GM12878 (cell line): ENCODE measurements at regions not wholly inside any gene's neighbourhood (a gene's known extent, or its start where the extent isn't known, plus 50 kb on each side); places are given as distances from the start of the nearest gene placed in this dataset.

Experiments
- ATAC-seq: fragments of 200-7000 bp; cut with Tn5 transposase; 3 replicates; pipeline ENCODE4 v1.9.1; 2020; ENCODE audit warnings: mild to moderate bottlenecking, moderate library complexity
- BruUV-seq: library from RNA; stranded (reverse); fragments of 400-500 nt; replicated peaks from 2 replicates; lab custom pipeline; 2021; lab: Mats Ljungman, UMichigan
- CTCF ChIA-PET: fragments of 300-600 bp; sonication (Branson Sonifier 250); formaldehyde crosslinking; extraction: SDS; loops from one replicate; lab custom pipeline; 2021; ENCODE audit warnings: inconsistent platforms; lab: Yijun Ruan, JAX
- POLR2A ChIA-PET: fragments of 350-600 bp; formaldehyde crosslinking; extraction: SDS; loops from one replicate; lab custom pipeline; 2021; ENCODE audit warnings: inconsistent platforms; lab: Charles Lee
- RAD21 ChIA-PET: fragments of 300-600 bp; sonication (Branson Sonifier 250); formaldehyde crosslinking; loops from one replicate; lab custom pipeline; 2023; ENCODE audit warnings: antibody characterized with exemption; ENCODE audit not compliant: unreplicated experiment; lab: Charles Lee
- SMC1A ChIA-PET: fragments of 300-600 bp; sonication (Branson Sonifier 250); formaldehyde crosslinking; loops from one replicate; lab custom pipeline; 2023; ENCODE audit not compliant: unreplicated experiment, uncharacterized antibody; lab: Charles Lee
- DNase-seq: peaks from one replicate; pipeline ENCODE4 v3.0.0-alpha.2; 2011; ENCODE audit warnings: low read depth, low spot score
- FAIRE-seq: peaks from 3 replicates; lab custom pipeline; 2011; peaks lifted over from hg19 to GRCh38; lab: Jason Lieb, UNC
- H2AFZ ChIP-seq: 2 replicates; pipeline ENCODE4 v1.6.0; 2011; ENCODE audit warnings: low read depth, low read length, control low read depth; ENCODE audit not compliant: control insufficient read depth
- H3K27ac ChIP-seq: 2 replicates; pipeline ENCODE4 v1.5.1; 2011; ENCODE audit warnings: control low read depth; ENCODE audit not compliant: control insufficient read depth, insufficient read depth
- H3K27me3 ChIP-seq, 2 experiments: replicated peaks in 1 of 2; 2 replicates each; pipeline versions ENCODE4 v1.6.0 to v1.6.1; 2011; ENCODE audit warnings: low read length in 1 of 2; ENCODE audit not compliant: control insufficient read depth in 2 of 2, insufficient read depth in 2 of 2
- H3K36me3 ChIP-seq, 2 experiments: 2 replicates each; pipeline ENCODE4 v1.5.1; 2011; ENCODE audit warnings: low read length in 1 of 2; ENCODE audit not compliant: control insufficient read depth in 2 of 2, insufficient read depth in 2 of 2
- H3K4me1 ChIP-seq: 2 replicates; pipeline ENCODE4 v1.6.1; 2011; ENCODE audit warnings: mild to moderate bottlenecking, low read length, moderate library complexity, mixed read lengths; ENCODE audit not compliant: control insufficient read depth, insufficient read depth
- H3K4me2 ChIP-seq: 2 replicates; pipeline ENCODE4 v1.6.0; 2011; ENCODE audit warnings: control low read depth; ENCODE audit not compliant: control insufficient read depth, insufficient read depth
- H3K4me3 ChIP-seq: fragments of 200-600 bp; sonication (generic); 2 replicates; pipeline ENCODE4 v1.5.1; 2016
- H3K79me2 ChIP-seq: 2 replicates; pipeline ENCODE4 v1.6.0; 2011; ENCODE audit warnings: low read length; ENCODE audit not compliant: control insufficient read depth, insufficient read depth
- H3K9ac ChIP-seq: 2 replicates; pipeline ENCODE4 v1.8.0; 2011; ENCODE audit warnings: low read length, control low read depth, mixed read lengths; ENCODE audit not compliant: control insufficient read depth, insufficient read depth
- H3K9me3 ChIP-seq: replicated peaks from 3 replicates; pipeline ENCODE4 v1.5.1; 2011; ENCODE audit warnings: mild to moderate bottlenecking, low read length; ENCODE audit not compliant: control insufficient read depth, insufficient read depth
- H4K20me1 ChIP-seq: 2 replicates; pipeline ENCODE4 v1.6.0; 2011; ENCODE audit not compliant: control insufficient read depth, insufficient read depth
- ATF7 ChIP-seq: fragments of 450-650 bp; IDR thresholded peaks from 2 replicates; pipeline ENCODE4 v1.6.1; 2016; ENCODE audit warnings: low read depth, mild to moderate bottlenecking
- BACH1 ChIP-seq: fragments of 450-650 bp; IDR thresholded peaks from 2 replicates; pipeline ENCODE4 v1.6.1; 2017; ENCODE audit warnings: mild to moderate bottlenecking, borderline replicate concordance
- CHD2 ChIP-seq: IDR thresholded peaks from 2 replicates; pipeline ENCODE4 v1.6.1; 2011; ENCODE audit warnings: low read depth, low read length, improper control_type of control experiment, borderline replicate concordance
- EED ChIP-seq: sonication (generic); IDR thresholded peaks from 2 replicates; pipeline ENCODE4 v1.6.1; 2016; ENCODE audit warnings: antibody characterized with exemption, low read depth
- MXI1 ChIP-seq: fragments of 150-350 bp; IDR thresholded peaks from 2 replicates; pipeline ENCODE4 v1.6.1; 2011; ENCODE audit warnings: low read depth, mild to moderate bottlenecking, inconsistent platforms, low read length, improper control_type of control experiment
- NFIC ChIP-seq: IDR thresholded peaks from 2 replicates; pipeline ENCODE4 v1.6.1; 2012; ENCODE audit warnings: low read depth, mild to moderate bottlenecking, inconsistent platforms, low read length, moderate library complexity
- PAX8 ChIP-seq: fragments of 450-650 bp; IDR thresholded peaks from 2 replicates; pipeline ENCODE4 v1.6.1; 2017; ENCODE audit warnings: mild to moderate bottlenecking, moderate library complexity
- RCOR1 ChIP-seq: conservative IDR thresholded peaks from 2 replicates; pipeline ENCODE4 v1.6.1; 2012; ENCODE audit warnings: low read depth, low read length, improper control_type of control experiment
- SPI1 ChIP-seq: IDR thresholded peaks from 2 replicates; pipeline ENCODE4 v1.6.1; 2011; ENCODE audit warnings: low read depth, mild to moderate bottlenecking, low read length, moderate library complexity, borderline replicate concordance; ENCODE audit not compliant: insufficient read depth
- WGBS: methylation state at CpG from one replicate; pipeline ENCODE4 v1.1.6; 2016; ENCODE audit warnings: low lambda C conversion rate; ENCODE audit not compliant: insufficient replicate concordance, insufficient coverage; ENCODE audit errors: missing lambda C conversion rate; 5-methylcytosine and 5-hydroxymethylcytosine counted together
- in situ Hi-C: fragments of 300-500 bp; cut with MboI; formaldehyde crosslinking; loops from 9 replicates; pipeline ENCODE4 v1.14.3; 2018; ENCODE audit warnings: mixed read lengths
- intact Hi-C: fragments of 100-400 bp; cut with micrococcal nuclease; formaldehyde crosslinking; loops from one replicate; pipeline ENCODE4 v1.14.2; 2022; ENCODE audit not compliant: unreplicated experiment
- TF ChIP-seq, protein P1 (sequence below): IDR thresholded peaks from 2 replicates; pipeline ENCODE4 v1.6.1; 2012; ENCODE audit warnings: improper control_type of control experiment, low read depth, low read length; ENCODE audit not compliant: insufficient replicate concordance
- TF ChIP-seq, protein P2 (sequence below): IDR thresholded peaks from 2 replicates; pipeline ENCODE4 v1.6.1; 2011; ENCODE audit warnings: borderline replicate concordance, low read depth, mild to moderate bottlenecking, moderate library complexity, low read length; ENCODE audit not compliant: insufficient read depth, poor library complexity, severe bottlenecking

DNA sequence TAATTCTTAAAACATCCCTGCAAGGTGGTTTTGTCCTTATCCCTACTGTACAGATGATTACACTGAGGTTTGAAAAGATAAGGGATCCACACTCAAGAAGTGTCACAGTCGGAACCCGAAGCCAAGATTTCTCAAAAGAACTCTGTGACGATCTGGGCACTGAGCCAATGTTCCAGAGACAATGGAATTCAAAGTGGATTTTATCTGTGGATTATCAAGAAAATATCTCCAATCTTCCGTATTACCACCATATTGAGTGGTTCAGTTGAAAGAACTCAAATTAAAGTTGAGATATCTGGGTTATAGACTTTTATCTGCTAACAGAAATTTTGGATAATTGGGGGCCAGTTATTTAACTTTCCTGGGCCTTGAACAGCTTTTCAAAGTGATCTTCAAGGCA is 100.0 kb upstream of the GRAMD1B start (continued):
- TF ChIP-seq BACH1, result no peak
- TF ChIP-seq RCOR1, result no peak
- TF ChIP-seq, all 136 proteins: peak for 0

DNA sequence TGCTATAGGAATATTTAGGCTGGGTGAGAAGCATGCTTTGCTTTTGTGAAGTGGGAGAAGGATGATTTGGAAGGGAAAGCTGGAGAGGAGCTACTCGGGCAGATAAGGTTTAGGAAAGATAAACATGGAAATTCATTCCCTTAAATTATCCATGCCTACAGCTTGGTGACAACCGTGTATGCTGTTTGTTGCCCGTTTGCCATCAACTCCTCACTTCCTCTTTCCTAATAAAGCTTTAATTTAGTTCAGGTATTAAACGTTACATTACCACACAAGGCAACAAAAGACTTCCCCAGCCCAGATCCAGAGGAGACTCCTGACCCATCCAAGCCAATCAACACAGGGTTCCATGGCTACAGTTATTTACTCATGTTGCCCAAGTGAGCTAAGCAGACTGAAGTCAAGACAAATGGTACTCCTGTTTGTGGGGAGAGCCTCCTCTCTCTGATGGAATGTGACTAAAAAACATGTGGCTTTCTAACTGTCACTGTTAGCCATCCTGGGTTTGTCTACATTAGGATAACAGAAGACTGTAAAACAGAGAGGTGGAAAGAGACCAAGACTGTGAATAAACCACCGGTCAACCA is 101.7 kb upstream of the GRAMD1B start:
- Histone ChIP-seq H3K4me3 (no peak overlapping the region), H3K27ac (no peak overlapping the region), H3K79me2 (no peaks in the 10 kb centered on the region), H3K9ac (no peak overlapping the region), H3K9me3 (no peaks in the 10 kb centered on the region), H3K4me1 (no peaks in the 10 kb centered on the region), H3K36me3 (no peaks in the 10 kb centered on the region), H3K27me3 (no peaks in the 10 kb centered on the region), H2AFZ (peak overlapping the region; percentile 49), H3K4me2 (no peak overlapping the region), H4K20me1 (no peaks in the 10 kb centered on the region)
- ATAC-seq (peak; percentile 48), DNase-seq (no peak), FAIRE-seq (no peak)
- intact Hi-C loops (no loop called here), in situ Hi-C loops (no loop called here)
- WGBS, result 26% methylated on average over 5 of the region's 5 CpGs
- BruUV-seq, result no TSS peak
- ChIA-PET RAD21 (interaction anchor here (0.5 to 1.5 kb wide), 3 partner anchors 10 to 414 kb away, joined by 3 to 5 read pairs (median 5); no protein-coding TSS in a partner anchor), POLR2A (interaction anchor here (1.0 kb wide), 1 partner anchor 11 kb away, joined by 5 read pairs; no protein-coding TSS in a partner anchor), SMC1A (interaction anchor here (0.9 to 1.8 kb wide), 6 partner anchors 13 to 67 kb away, joined by 3 to 4 read pairs (median 3); no protein-coding TSS in a partner anchor), CTCF (interaction anchor here (0.7 to 2.7 kb wide), 6 partner anchors 8 to 249 kb away, joined by 3 to 8 read pairs (median 4); no protein-coding TSS in a partner anchor)
- TF ChIP-seq, protein P1, sequence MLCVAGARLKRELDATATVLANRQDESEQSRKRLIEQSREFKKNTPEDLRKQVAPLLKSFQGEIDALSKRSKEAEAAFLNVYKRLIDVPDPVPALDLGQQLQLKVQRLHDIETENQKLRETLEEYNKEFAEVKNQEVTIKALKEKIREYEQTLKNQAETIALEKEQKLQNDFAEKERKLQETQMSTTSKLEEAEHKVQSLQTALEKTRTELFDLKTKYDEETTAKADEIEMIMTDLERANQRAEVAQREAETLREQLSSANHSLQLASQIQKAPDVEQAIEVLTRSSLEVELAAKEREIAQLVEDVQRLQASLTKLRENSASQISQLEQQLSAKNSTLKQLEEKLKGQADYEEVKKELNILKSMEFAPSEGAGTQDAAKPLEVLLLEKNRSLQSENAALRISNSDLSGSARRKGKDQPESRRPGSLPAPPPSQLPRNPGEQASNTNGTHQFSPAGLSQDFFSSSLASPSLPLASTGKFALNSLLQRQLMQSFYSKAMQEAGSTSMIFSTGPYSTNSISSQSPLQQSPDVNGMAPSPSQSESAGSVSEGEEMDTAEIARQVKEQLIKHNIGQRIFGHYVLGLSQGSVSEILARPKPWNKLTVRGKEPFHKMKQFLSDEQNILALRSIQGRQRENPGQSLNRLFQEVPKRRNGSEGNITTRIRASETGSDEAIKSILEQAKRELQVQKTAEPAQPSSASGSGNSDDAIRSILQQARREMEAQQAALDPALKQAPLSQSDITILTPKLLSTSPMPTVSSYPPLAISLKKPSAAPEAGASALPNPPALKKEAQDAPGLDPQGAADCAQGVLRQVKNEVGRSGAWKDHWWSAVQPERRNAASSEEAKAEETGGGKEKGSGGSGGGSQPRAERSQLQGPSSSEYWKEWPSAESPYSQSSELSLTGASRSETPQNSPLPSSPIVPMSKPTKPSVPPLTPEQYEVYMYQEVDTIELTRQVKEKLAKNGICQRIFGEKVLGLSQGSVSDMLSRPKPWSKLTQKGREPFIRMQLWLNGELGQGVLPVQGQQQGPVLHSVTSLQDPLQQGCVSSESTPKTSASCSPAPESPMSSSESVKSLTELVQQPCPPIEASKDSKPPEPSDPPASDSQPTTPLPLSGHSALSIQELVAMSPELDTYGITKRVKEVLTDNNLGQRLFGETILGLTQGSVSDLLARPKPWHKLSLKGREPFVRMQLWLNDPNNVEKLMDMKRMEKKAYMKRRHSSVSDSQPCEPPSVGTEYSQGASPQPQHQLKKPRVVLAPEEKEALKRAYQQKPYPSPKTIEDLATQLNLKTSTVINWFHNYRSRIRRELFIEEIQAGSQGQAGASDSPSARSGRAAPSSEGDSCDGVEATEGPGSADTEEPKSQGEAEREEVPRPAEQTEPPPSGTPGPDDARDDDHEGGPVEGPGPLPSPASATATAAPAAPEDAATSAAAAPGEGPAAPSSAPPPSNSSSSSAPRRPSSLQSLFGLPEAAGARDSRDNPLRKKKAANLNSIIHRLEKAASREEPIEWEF, result no peak
- no peak for TF ChIP-seq ATF7
- TF ChIP-seq CHD2, result no peak
- no peak for TF ChIP-seq MXI1
- peak; percentile 89 for TF ChIP-seq SPI1
- TF ChIP-seq, protein P2, sequence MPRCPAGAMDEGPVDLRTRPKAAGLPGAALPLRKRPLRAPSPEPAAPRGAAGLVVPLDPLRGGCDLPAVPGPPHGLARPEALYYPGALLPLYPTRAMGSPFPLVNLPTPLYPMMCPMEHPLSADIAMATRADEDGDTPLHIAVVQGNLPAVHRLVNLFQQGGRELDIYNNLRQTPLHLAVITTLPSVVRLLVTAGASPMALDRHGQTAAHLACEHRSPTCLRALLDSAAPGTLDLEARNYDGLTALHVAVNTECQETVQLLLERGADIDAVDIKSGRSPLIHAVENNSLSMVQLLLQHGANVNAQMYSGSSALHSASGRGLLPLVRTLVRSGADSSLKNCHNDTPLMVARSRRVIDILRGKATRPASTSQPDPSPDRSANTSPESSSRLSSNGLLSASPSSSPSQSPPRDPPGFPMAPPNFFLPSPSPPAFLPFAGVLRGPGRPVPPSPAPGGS, result no peak
- TF ChIP-seq PAX8, result no peak
- TF ChIP-seq NFIC, result no peak
- TF ChIP-seq EED, result 0 out of 2 replicates have a peak, but pooled peaks have one; percentile 24
